DND-41 (cell line): ENCODE measurements at regions not wholly inside any gene's neighbourhood (a gene's known extent, or its start where the extent isn't known, plus 50 kb on each side); places are given as distances from the start of the nearest gene placed in this dataset.

Source experiments
- ATAC-seq: fragments of 200-7000 bp; cut with Tn5 transposase; 3 replicates; pipeline ENCODE4 v1.9.1; 2021; ENCODE audit warnings: low read depth; ENCODE audit not compliant: insufficient read depth
- DNase-seq: peaks from one replicate; pipeline ENCODE4 v3.0.0-alpha.2; 2020
- H2AFZ ChIP-seq: 2 replicates; pipeline ENCODE4 v1.6.0; 2012; ENCODE audit warnings: low read depth, low read length
- H3K27ac ChIP-seq: 2 replicates; pipeline ENCODE4 v1.5.1; 2012; ENCODE audit warnings: low read length, inconsistent platforms
- H3K27me3 ChIP-seq: fragments of 200-600 bp; sonication (generic); 2 replicates; pipeline ENCODE4 v1.6.0; 2012; ENCODE audit warnings: low read length, mild to moderate bottlenecking, inconsistent platforms; ENCODE audit not compliant: insufficient read depth, poor library complexity
- H3K36me3 ChIP-seq: 2 replicates; pipeline ENCODE4 v1.5.1; 2012; ENCODE audit warnings: low read length, inconsistent platforms; ENCODE audit not compliant: insufficient read depth
- H3K4me1 ChIP-seq: 2 replicates; pipeline ENCODE4 v1.5.1; 2012; ENCODE audit warnings: mild to moderate bottlenecking, low read length; ENCODE audit not compliant: insufficient read depth
- H3K4me2 ChIP-seq: 2 replicates; pipeline ENCODE4 v1.6.0; 2012; ENCODE audit warnings: mild to moderate bottlenecking, moderate library complexity, low read length, inconsistent platforms; ENCODE audit not compliant: insufficient read depth
- H3K4me3 ChIP-seq, 2 experiments: fragments of 200-600 bp in 1 of 2; shearing (Covaris generic) in 1 of 2; 2 replicates each; pipeline ENCODE4 v1.5.1; 2012 to 2016; ENCODE audit warnings: inconsistent platforms in 2 of 2, low read length in 2 of 2, mild to moderate bottlenecking in 2 of 2, low read depth in 1 of 2, moderate library complexity in 1 of 2
- H3K79me2 ChIP-seq: 2 replicates; pipeline ENCODE4 v1.6.0; 2012; ENCODE audit warnings: low read length, inconsistent platforms; ENCODE audit not compliant: insufficient read depth
- H3K9ac ChIP-seq: 2 replicates; pipeline ENCODE4 v1.6.0; 2012; ENCODE audit warnings: low read depth, mild to moderate bottlenecking, inconsistent platforms, low read length, moderate library complexity
- H3K9me3 ChIP-seq: 2 replicates; pipeline ENCODE4 v1.5.1; 2012; ENCODE audit warnings: low read length, moderate library complexity, mild to moderate bottlenecking, inconsistent platforms; ENCODE audit not compliant: insufficient read depth, severe bottlenecking
- H4K20me1 ChIP-seq: 2 replicates; pipeline ENCODE4 v1.6.0; 2012; ENCODE audit warnings: low read length; ENCODE audit not compliant: insufficient read depth
- EZH2 ChIP-seq: IDR thresholded peaks from 3 replicates; pipeline ENCODE4 v1.6.1; 2012; ENCODE audit warnings: borderline replicate concordance, low read depth, mild to moderate bottlenecking, moderate library complexity, low read length, inconsistent platforms; ENCODE audit not compliant: severe bottlenecking
- TF ChIP-seq, protein P1 (sequence below): IDR thresholded peaks from 2 replicates; pipeline ENCODE4 v1.5.1; 2012; ENCODE audit warnings: borderline replicate concordance, low read length, moderate library complexity, mild to moderate bottlenecking; ENCODE audit not compliant: poor library complexity, severe bottlenecking; ENCODE audit errors: extremely low read depth

DNA sequence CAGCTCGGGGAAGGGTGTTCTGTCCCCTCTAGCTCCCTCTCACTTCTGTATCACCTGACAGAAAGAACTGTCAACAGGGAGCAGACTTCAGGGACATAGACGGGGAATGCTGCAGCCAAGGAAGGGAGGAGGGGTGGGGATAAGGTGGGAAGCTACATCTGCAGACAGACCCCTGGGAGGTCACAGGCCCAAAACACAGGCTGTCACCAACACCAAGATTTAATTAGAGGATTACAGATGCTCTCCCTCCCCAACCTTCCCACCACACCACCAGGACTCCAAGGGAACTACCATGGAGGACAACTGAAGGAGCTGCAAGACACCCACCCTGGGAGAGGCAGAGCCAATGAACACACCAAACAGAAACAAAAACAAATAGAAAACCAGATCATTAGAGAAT is 425.2 kb upstream of the VSTM2A start:
- no peaks in the 10 kb centered on the region for H3K36me3 ChIP-seq
- no peak overlapping the region for H2AFZ ChIP-seq
- TF ChIP-seq, protein P1, sequence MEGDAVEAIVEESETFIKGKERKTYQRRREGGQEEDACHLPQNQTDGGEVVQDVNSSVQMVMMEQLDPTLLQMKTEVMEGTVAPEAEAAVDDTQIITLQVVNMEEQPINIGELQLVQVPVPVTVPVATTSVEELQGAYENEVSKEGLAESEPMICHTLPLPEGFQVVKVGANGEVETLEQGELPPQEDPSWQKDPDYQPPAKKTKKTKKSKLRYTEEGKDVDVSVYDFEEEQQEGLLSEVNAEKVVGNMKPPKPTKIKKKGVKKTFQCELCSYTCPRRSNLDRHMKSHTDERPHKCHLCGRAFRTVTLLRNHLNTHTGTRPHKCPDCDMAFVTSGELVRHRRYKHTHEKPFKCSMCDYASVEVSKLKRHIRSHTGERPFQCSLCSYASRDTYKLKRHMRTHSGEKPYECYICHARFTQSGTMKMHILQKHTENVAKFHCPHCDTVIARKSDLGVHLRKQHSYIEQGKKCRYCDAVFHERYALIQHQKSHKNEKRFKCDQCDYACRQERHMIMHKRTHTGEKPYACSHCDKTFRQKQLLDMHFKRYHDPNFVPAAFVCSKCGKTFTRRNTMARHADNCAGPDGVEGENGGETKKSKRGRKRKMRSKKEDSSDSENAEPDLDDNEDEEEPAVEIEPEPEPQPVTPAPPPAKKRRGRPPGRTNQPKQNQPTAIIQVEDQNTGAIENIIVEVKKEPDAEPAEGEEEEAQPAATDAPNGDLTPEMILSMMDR, result no peak
- TF ChIP-seq EZH2, result no peak
- no peak overlapping the region for H3K4me3 ChIP-seq
- DNase-seq, result no peak
- no peaks in the 10 kb centered on the region for H3K27me3 ChIP-seq
- no peak overlapping the region for H3K27ac ChIP-seq
- ATAC-seq, result no peak
- H3K79me2 ChIP-seq, result no peaks in the 10 kb centered on the region
- H4K20me1 ChIP-seq, result no peaks in the 10 kb centered on the region
- no peak overlapping the region for H3K4me2 ChIP-seq
- H3K9ac ChIP-seq, result no peak overlapping the region
- no peaks in the 10 kb centered on the region for H3K9me3 ChIP-seq
- no peaks in the 10 kb centered on the region for H3K4me1 ChIP-seq

DNA sequence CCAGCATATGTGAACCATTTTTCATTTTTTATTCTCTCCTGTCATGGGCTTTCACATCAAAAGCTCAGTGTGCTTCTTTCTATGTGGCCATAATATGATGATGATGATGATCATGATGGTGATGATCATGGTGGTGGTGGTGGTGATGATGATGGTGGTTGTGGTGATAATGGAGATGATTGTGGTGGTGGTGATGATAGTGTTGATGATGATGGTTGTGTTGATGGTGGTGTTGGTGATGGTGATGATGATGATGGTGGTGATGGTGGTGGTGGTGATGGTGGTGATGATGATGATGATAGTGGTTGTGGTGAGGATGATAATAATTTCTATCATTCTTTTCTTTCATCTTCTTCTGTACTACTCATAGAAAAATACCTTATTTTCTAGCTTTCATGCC is 413.1 kb upstream of the VSTM2A start:
- H3K27me3 ChIP-seq, result no peaks in the 10 kb centered on the region
- no peaks in the 10 kb centered on the region for H3K79me2 ChIP-seq
- no peak overlapping the region for H3K9ac ChIP-seq
- H3K4me2 ChIP-seq, result no peak overlapping the region
- no peak overlapping the region for H3K27ac ChIP-seq
- no peak overlapping the region for H3K4me3 ChIP-seq
- H3K4me1 ChIP-seq, result no peaks in the 10 kb centered on the region
- H2AFZ ChIP-seq, result no peak overlapping the region
- ATAC-seq, result no peak
- H3K36me3 ChIP-seq, result no peaks in the 10 kb centered on the region
- H3K9me3 ChIP-seq, result no peaks in the 10 kb centered on the region
- no peaks in the 10 kb centered on the region for H4K20me1 ChIP-seq
- TF ChIP-seq EZH2, result no peak
- TF ChIP-seq, protein P1, result no peak
- DNase-seq, result no peak

DNA sequence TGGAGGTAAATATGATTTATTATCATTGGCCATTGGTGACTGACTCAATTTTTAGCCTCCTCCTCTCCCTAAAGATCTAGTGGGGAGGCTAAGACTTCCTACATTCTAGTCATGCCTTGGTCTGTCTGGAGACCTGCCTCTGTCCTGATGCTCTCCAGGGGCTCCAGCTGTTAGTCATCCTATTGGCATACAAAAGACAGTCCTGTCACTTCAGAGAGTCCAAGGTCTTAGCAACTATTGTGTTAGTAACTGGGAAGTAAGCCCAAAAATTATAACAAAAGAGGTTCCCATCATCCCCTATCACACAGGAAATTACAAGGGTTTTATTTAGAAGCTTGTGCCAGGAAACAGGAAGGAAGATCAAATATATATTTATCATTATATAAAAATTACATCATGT is 400.6 kb upstream of the VSTM2A start:
- Histone ChIP-seq H4K20me1 (no peaks in the 10 kb centered on the region), H3K4me2 (no peak overlapping the region), H3K79me2 (no peaks in the 10 kb centered on the region), H3K4me3 (no peak overlapping the region), H3K4me1 (no peaks in the 10 kb centered on the region), H2AFZ (no peak overlapping the region), H3K36me3 (no peaks in the 10 kb centered on the region), H3K9ac (no peak overlapping the region), H3K9me3 (no peaks in the 10 kb centered on the region), H3K27ac (no peak overlapping the region), H3K27me3 (no peaks in the 10 kb centered on the region)
- TF ChIP-seq, protein P1, result no peak
- TF ChIP-seq EZH2, result no peak
- DNase-seq, result no peak
- ATAC-seq, result no peak

DNA sequence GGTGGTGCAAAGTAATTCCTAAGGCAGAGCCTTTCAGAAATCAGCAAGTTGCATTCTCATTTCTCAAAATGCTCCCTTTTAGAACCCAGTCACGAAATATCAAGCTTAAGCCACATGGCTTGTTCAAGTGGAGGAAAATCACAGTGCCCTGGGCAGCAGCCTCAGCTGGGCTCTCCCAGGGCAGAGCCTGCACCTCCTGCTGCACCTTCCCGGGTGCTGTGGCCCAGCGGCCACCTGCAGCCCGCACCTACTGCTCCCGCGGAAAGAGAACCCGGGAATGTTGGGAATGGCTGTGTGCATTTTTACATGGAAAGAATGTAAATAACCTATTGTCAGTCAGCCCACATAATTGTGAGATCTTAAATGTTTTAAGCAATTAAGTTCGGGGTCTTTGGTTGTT is 396.5 kb upstream of the VSTM2A start:
- Histone ChIP-seq H2AFZ (no peak overlapping the region), H3K79me2 (no peaks in the 10 kb centered on the region), H3K9ac (no peak overlapping the region), H3K27me3 (no peaks in the 10 kb centered on the region), H3K9me3 (no peaks in the 10 kb centered on the region), H3K36me3 (no peaks in the 10 kb centered on the region), H3K4me1 (no peaks in the 10 kb centered on the region), H3K4me3 (no peak overlapping the region), H3K27ac (no peak overlapping the region), H4K20me1 (no peaks in the 10 kb centered on the region), H3K4me2 (no peak overlapping the region)
- TF ChIP-seq, protein P1, result no peak
- no peak for TF ChIP-seq EZH2
- DNase-seq (no peak), ATAC-seq (no peak)
